Caki2 (cell line): ENCODE measurements at regions not wholly inside any gene's neighbourhood (a gene's known extent, or its start where the extent isn't known, plus 50 kb on each side); places are given as distances from the start of the nearest gene placed in this dataset.

ENCODE experiments used
- DNase-seq: peaks from one replicate; pipeline ENCODE4 v3.0.0-alpha.2; 2015; ENCODE audit warnings: low read depth
- in situ Hi-C: cut with HindIII; loops from 2 replicates; pipeline ENCODE4 v1.10.0; 2016; ENCODE audit warnings: low sequenced_read_pairs, low pct_unique_long_range_greater_than_20kb, mixed read lengths

DNA sequence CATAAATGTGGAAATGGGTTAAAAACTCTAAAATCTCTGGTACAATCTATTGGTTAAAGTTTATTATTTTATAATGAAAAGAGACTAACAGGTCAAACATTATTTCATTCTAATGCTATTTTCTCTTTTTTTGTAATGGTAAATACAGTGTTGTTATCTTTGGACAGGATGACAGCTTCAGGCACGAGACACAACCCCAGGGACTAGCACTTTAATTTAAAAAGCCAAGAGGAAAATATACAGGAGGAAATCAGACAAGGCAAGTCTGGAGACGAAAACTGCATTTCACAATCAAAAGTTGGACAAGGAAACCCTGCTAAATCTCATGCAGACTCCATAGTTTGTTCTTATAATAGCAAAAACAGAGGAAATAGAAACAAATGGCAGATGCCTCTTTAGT is 589.1 kb upstream of the CDH8 start:
- in situ Hi-C loops: no loop called here
- DNase-seq: no peak

DNA sequence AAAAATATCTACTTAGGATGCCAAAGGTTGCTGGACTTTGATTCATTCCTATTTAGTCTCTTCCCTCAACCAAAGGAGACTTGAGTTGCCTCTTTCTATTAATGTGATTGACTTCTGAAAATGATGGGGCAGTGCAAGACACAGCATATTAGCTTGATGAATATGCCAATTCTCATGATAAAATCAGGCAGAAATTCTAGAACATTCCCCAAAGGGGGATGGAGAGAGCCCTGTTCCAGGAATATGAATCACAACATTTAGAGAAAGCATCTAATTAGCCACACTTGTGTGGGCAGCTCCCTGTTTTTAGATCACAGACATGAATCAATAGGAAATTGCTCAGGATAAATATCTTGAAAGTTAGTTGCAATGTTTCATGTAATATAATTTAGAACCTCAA is 584.0 kb upstream of the CDH8 start:
- no peak for DNase-seq
- in situ Hi-C loops: no loop called here

DNA sequence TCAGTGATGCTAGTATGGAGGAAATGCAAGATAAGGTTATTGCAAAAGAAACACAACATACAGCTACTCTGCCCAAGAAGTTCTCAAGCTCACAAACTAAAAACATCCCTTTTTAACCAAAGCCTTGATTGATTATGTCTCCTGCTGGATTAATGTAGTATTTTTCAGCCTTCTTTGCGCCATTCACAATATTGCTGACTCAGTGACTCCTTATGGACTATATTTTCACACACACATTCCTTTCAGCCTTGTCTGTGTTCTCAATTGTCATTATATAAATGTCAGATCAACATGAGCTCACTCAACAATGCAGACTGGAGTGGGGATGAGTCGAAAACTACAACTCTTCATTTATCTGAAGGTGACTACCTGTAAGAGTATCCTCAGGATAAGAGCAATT is 579.3 kb upstream of the CDH8 start:
- DNase-seq: no peak
- in situ Hi-C loops: no loop called here

DNA sequence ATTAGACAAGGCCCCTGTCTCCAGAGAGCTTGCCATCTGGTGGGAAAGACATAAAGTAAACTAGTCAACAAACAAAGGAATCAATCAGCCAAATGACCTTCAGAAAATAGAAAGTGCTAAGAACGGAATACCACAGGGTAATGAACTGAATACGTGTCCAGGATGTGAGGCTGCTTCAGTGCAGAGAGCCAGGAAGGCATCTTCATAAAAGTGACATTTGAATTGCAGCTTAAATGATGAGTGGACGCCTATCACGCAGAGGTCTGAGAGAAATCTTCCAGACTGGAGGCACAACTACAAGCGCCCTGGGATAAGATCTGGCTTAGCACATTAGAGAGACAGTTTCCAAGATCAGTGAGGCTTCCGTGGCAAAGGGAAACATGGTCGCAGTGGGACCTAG is 574.1 kb upstream of the CDH8 start:
- in situ Hi-C loops: no loop called here
- DNase-seq: no peak

DNA sequence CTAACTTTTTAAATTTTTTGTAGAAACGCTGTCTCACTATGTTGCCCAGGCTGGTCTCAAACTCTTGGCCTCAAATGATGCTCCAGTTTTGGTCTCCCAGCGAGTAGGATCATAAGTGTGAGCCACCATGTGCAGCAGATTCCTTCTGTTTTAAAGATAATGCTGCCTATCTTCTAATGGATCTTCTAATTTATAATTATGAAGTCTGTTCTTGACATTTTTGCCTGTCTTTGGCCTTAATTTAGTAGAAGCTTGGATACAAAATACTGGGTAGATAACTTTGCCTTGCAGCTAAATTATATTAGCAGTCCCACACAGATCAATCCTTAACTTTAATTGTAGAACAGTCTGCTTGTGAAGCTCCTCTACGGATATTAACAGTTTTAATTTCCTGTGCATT is 566.6 kb upstream of the CDH8 start:
- DNase-seq: no peak
- in situ Hi-C loops: no loop called here

DNA sequence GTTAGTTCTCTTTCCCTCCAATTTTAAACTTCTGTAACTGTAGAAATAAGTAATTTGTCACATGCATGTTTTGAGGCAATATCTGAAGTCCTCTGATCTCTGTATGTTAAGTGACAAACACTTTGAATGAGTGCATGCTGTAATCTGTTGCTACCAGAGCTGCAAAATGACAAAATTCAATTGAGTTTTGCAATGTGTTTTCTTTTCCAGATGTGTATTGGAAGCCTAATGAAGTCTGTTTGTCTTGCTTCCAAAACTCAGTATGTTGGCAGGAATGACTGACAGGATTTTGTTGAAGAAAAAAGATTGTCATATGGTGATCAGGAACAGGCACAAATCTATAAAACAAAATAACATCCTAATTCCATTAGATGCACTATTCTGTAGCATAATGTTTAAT is 561.6 kb upstream of the CDH8 start:
- in situ Hi-C loops: no loop called here

DNA sequence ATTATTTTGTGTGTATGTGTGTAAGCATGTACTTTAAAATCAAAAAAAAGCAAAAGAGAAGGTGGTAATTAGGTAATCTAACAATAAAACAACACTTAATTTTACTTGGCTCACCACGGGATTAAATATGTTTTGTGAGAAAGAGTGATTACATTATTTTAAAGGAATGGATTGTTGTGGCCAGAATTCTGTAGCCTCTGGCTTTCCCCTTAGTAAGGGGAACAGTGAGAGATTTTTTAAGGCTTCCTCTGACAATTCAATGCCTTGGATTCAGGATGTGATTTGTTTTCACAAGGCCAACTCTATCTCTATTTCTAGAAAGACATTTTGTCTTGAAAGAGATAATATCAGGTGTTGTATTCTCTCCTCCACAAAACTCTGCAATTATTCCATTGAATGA is 560.3 kb upstream of the CDH8 start:
- in situ Hi-C loops: no loop called here
- no peak for DNase-seq

More for the DNA sequence above, 561.6 kb upstream of the CDH8 start:
- no peak for DNase-seq

DNA sequence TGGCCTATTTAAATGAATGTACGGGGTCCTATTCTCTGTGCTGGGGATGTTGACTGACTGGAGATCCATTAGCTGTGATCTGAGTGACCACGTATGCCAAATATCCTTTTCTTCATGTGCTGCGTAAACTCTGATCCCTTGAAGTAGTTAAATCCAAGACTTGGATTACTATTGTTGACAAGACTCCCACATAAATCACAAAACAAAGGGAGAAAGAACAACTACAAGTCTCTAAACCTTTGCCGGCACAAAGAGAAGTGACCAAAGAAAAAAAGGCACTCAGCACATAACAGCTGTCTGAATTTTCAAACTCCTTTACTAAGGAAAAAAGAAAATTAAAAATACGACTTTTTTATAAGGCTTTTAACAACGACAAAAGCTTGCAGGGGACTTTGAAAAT is 559.9 kb upstream of the CDH8 start:
- in situ Hi-C loops: no loop called here
- no peak for DNase-seq

DNA sequence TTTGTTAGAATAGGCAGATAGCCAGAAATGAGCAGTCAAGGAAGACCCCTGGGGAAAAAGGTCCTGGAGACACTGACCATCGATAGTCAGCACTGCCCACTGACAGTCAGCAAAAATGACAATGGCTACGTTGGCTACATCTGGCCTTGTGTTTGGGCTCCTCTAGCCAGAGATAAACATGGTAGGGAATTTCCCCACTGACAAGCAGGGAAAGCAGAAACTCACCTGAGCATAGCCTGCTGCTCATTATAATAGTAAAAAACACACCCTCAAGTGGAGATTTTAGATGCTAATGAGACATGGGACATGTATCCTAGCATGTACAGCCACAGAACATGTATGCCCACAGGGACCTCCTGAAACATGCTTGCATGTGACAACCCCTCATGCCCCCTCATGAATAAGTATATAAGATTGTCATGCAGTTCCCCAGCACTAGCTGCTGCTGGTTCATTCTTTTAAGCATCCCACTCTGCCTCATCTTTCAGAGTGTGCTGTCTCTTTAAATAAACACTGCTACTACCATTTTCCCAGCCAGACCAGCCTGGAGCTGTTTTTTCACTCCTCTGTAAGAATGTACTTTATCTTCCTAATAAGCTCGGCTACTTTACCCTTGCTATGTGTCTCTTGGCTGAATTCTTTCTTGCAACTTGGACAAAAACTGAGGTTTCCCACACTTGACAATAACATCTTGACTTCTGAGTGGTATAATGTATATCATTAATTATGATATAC is 550.1 kb upstream of the CDH8 start:
- DNase-seq: no peak
- in situ Hi-C loops: no loop called here

DNA sequence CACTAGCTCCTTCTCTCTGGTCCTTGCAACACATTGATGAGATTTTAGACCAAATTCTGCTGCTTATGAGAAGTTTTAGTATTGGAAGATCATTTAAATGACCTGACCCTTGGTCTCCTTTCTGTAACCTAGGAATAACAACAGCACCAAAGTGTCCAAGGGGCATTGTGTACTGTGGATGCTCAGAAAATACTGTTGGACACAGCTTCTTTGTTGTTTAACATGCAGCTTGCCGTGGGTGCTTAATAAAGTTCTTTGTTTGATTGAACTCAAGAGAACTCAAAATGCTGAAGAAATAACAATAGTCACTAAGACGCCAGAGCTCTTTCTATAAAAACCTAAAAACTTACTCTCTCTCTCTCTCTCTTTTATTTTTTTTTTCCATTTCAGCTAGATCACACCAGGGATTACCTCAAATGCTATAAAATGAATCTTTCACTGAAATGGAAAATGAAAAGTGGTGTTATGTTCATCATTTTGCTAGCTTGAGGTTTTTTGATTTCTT is 548.9 kb upstream of the CDH8 start:
- DNase-seq: no peak
- in situ Hi-C loops: no loop called here

DNA sequence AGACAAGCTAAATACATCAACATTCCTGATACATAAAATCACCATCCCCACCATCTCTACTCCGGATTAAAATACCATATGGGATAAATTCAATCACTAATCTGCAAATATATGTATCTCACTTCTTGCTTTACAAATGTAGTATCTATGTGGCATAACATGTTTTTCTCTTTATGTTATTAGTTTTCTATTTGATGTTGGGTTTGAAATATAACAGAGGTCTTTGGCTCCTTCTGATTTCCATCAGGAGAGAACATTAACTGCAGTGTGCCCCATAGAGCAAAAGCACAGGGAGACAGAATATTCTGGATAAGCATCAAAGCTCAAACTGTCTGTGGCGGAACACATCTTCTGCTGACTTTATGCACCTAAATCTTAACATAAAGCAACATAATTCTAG is 547.2 kb upstream of the CDH8 start:
- DNase-seq: no peak
- in situ Hi-C loops: no loop called here

DNA sequence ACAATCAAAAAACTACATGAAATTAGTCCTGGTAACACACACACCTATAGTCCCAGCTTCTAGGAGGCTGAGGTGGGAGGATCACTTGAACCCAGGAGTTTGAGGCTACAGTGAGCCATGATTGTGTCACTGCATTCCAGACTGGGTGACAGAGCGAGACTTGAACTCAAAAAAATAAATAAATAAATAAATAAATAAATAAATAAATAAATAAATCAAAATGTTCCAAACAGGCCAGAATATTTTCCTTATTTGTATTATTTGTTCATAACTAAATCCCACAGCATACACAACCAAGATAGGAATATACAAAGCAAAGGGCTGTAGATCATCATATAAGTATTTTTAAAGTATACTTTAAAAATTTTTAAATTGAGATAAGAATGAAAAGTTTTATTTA is 537.2 kb upstream of the CDH8 start:
- DNase-seq: no peak
- in situ Hi-C loops: no loop called here

DNA sequence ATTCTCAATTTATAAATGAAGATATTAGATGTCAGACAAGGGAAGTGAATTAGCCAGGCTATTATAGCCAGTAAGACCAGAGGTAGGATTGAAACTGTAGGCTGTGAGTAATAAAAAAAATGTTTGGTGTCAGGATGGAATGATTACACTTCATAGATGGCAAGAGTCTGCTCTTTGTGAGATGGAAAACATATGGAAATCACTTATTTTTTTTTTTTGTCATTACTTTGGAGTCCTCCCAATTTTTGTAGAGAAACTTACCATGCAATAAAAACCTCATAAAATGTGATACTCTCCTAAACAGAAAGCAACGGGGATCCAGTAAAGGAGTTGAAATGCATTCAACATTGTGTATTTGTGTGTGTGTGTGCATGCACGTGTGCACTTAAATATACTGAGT is 532.7 kb upstream of the CDH8 start:
- DNase-seq: no peak
- in situ Hi-C loops: no loop called here

DNA sequence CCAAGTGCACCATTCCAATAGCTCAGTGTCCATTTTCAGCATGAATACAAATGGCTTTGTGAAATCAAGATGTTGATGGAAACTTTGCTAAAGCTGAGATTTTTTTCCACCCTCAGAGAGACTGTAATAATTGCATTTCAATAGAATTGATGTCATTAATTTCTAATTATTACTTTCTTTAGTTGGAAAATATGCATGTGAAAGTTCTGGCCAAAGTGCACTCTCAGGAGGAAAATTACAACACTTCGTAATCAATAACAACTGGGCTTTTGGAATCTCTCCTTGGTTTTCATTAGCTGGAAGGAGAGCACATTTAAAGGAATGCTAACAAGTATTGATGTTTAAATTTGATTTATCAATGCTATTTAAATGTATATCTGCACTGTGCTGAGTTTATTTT is 529.5 kb upstream of the CDH8 start:
- no peak for DNase-seq
- in situ Hi-C loops: no loop called here

DNA sequence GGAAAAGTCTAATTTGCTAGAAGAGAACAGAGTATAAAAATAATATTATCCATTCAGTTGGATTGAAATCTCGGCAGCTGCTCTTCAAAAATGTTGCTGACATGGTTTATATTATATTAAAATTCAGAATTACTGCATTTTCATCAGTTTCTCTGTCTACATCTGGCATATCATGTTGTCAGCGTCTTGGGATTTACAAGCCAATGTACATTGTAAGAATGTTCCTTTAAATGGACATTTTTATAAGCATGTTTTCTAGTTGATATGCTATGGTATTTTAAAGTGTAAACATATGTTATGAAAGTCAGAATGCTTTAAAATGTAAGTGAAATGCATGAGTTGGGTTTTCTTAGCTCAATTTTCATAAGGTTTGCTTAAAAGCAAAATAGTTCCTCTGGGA is 528.1 kb upstream of the CDH8 start:
- no peak for DNase-seq
- in situ Hi-C loops: no loop called here

DNA sequence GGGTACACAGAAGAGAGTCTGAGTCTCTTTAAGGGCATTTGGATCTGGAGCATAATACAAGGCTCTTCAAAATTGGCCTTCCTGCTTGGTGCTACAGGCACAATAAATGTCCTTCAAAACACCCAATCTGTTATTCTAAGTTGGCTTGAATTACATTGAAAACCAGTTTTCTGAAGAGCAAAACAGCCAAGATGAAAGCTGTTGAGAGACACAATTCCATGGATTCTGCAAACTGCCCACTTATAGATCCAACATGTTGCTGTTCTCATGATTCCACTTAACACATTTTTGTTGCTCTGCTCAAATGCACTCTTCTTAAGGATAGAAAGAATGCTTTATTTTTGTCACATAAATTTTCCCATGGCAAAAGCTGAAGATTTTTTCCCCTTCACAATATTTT is 525.9 kb upstream of the CDH8 start:
- DNase-seq: no peak
- in situ Hi-C loops: no loop called here

DNA sequence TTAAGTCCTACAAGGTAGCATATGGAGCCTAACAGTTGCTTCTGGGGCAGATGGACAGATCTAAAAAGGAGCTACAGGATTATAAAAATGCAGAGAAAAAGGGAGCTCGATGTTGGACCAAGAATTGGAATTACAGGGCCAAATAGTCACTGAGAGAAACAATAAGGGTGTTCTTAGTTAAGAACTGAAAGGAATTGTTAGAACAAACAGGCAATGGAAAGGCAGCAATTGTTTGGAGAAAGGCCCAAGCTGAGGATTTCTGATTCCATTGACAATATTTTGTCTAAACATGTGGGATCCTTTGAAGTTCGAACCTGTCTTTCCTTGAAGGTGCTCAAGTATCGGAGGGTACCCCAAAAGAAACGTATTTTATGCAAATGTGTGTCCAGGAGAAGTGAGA is 513.6 kb upstream of the CDH8 start:
- in situ Hi-C loops: no loop called here
- DNase-seq: no peak

DNA sequence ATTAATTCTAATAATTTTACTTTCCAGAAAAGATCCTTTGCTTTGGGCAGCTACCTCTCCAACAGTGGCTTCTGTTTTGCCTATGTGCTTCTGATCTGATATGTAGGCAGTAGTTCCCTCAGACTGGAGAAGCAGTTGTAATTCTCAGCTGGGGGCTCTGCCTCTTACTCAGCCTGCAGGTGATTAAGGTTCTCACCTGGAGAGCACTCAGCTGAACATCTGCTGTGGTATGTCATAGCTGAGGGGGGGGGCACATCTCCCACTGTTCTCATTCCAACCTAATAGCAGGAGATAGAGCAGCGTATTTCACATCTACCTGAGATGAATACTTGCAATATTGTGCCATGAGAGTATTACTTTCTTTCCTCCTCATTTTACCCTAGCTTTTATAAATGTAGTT is 511.9 kb upstream of the CDH8 start:
- in situ Hi-C loops: no loop called here
- DNase-seq: no peak

DNA sequence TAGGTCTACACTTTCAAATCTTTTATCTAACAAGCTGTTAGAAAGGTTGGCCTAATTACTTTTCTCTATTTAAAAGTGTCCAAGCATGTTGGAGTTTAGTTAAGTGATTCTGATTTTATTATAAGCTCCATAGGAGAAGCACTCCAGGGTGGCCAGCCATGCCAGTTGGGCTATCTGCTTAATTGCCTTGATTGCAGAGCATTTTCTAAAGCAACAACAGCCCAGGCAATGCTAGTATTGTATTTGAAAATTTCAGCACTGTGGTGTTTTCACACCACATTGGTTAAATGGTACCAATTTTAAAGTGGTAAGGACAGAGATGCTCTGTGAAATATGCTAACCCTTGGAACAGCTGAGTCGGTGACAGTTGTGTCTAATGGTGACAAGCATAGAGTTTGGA is 510.5 kb upstream of the CDH8 start:
- no peak for DNase-seq
- in situ Hi-C loops: no loop called here

DNA sequence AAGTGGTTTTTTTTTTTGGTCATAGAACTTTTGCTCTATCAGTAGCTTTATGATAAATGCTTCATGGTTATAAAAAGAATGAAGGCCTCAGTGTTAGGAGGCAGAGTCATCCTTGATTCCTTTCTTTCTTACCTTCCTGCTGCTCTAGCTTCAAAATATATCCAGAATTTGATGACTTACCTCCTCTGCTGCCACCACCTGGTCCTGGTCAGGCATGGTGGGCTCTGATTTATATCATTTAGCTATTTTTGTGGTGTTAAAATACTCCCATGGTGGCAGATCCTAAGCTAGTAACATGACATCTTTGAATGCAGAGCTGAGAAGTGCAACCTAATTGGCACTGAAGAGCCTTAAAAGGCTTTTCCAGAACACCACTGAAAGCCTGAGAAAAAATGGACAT is 508.8 kb upstream of the CDH8 start:
- DNase-seq: no peak
- in situ Hi-C loops: no loop called here

DNA sequence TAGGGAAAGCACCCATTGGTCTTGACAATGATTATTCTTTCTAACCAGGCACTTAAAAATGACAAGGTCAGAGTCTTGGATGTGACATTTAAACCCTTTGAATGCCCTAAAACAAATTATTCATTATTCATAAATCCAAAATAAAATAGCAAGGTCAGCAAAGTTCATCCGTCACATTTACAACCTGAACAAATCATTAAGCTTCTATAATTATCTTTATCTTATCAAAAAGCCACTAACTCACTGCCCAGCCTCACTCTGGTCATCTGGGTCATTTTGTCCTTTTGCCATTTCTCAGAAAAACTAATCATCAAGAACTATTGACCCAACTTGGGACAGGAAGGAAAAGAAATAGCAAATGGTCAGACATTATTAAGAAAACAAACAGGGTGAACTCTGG is 507.3 kb upstream of the CDH8 start:
- in situ Hi-C loops: no loop called here
- no peak for DNase-seq
